HepG2 (cell line): ENCODE measurements at regions not wholly inside any gene's neighbourhood (a gene's known extent, or its start where the extent isn't known, plus 50 kb on each side); places are given as distances from the start of the nearest gene placed in this dataset.

Experiments used
- ATAC-seq: fragments of 200-7000 bp; cut with Tn5 transposase; 3 replicates; pipeline ENCODE4 v1.9.1; 2020; ENCODE audit warnings: mild to moderate bottlenecking, moderate library complexity
- BruUV-seq: library from RNA; stranded (reverse); fragments of 400-500 nt; replicated peaks from 2 replicates; lab custom pipeline; 2021; lab: Mats Ljungman, UMichigan
- CTCF ChIA-PET: fragments of 300-600 bp; formaldehyde crosslinking; extraction: SDS; loops from one replicate; lab custom pipeline; 2021; ENCODE audit warnings: low total read pairs, inconsistent platforms, low intra/inter-chr PET ratio; lab: Yijun Ruan, JAX
- POLR2A ChIA-PET: fragments of 350-600 bp; sonication (Branson Sonifier 250); formaldehyde crosslinking; loops from one replicate; lab custom pipeline; 2020; ENCODE audit warnings: antibody characterized with exemption, inconsistent platforms; lab: Yijun Ruan, JAX
- DNase-seq: peaks from one replicate; pipeline ENCODE4 v3.0.0-alpha.2; 2015; ENCODE audit warnings: low spot score
- FAIRE-seq: peaks from 3 replicates; lab custom pipeline; 2011; peaks lifted over from hg19 to GRCh38; lab: Jason Lieb, UNC
- H2AFZ ChIP-seq: one replicate; pipeline ENCODE4 v1.6.1; 2011; ENCODE audit warnings: low read length, inconsistent platforms
- H3K27ac ChIP-seq: fragments of 300-600 bp; 3 replicates; pipeline ENCODE4 v1.8.0; 2011; ENCODE audit warnings: mixed run types, mild to moderate bottlenecking, mixed read lengths, low read length, inconsistent platforms; ENCODE audit not compliant: insufficient read depth; ENCODE audit errors: extremely low read length
- H3K27me3 ChIP-seq, 2 experiments: fragments of 200-600 bp in 1 of 2; 2 replicates in 1 of 2; 3 replicates in 1 of 2; pipeline versions ENCODE4 v1.6.0 to v1.8.0; 2011; ENCODE audit warnings: low read length in 2 of 2, mild to moderate bottlenecking in 2 of 2, moderate library complexity in 2 of 2, inconsistent platforms in 1 of 2; ENCODE audit not compliant: insufficient read depth in 2 of 2, control insufficient read depth in 1 of 2
- H3K36me3 ChIP-seq, 2 experiments: fragments of 200-600 bp in 1 of 2; replicated peaks in 1 of 2; 2 replicates in 1 of 2; 3 replicates in 1 of 2; pipeline versions ENCODE4 v1.5.1 to v1.8.0; 2011; ENCODE audit warnings: low read length in 2 of 2, inconsistent platforms in 1 of 2; ENCODE audit not compliant: insufficient read depth in 2 of 2, control insufficient read depth in 1 of 2
- H3K4me1 ChIP-seq: 2 replicates; pipeline ENCODE4 v1.5.1; 2012; ENCODE audit warnings: low read length, inconsistent platforms; ENCODE audit not compliant: insufficient read depth
- H3K4me2 ChIP-seq: 2 replicates; pipeline ENCODE4 v1.6.0; 2011; ENCODE audit warnings: low read depth, low read length, inconsistent platforms
- H3K4me3 ChIP-seq, 3 experiments: fragments of 200-600 bp in 1 of 3; sonication (generic), shearing (Covaris generic) in 1 of 3; replicated peaks in 1 of 3; 2 replicates each; pipeline ENCODE4 v1.5.1; 2011 to 2016; ENCODE audit warnings: low read length in 3 of 3, inconsistent platforms in 2 of 3, low read depth in 2 of 3, mild to moderate bottlenecking in 2 of 3, control low read depth in 1 of 3, mixed read lengths in 1 of 3; ENCODE audit not compliant: insufficient read depth in 1 of 3
- H3K79me2 ChIP-seq: one replicate; pipeline ENCODE4 v1.6.1; 2011; ENCODE audit warnings: low read length, inconsistent platforms; ENCODE audit not compliant: insufficient read depth
- H3K9ac ChIP-seq: 2 replicates; pipeline ENCODE4 v1.6.0; 2011; ENCODE audit warnings: mild to moderate bottlenecking, low read depth, low read length, inconsistent platforms; ENCODE audit not compliant: insufficient read depth
- H3K9me3 ChIP-seq: 2 replicates; pipeline ENCODE4 v1.5.1; 2012; ENCODE audit warnings: mild to moderate bottlenecking, low read length
- H4K20me1 ChIP-seq: 2 replicates; pipeline ENCODE4 v1.6.0; 2011; ENCODE audit warnings: inconsistent platforms, mild to moderate bottlenecking, low read length, moderate library complexity; ENCODE audit not compliant: insufficient read depth
- CAMTA2 ChIP-seq: sonication (generic); formaldehyde crosslinking; IDR thresholded peaks from 2 replicates; pipeline ENCODE4 v1.4.0; 2020; ENCODE audit warnings: mild to moderate bottlenecking, missing genetic modification reagents, borderline replicate concordance
- FOSL1 ChIP-seq: sonication (generic); formaldehyde crosslinking; IDR thresholded peaks from 2 replicates; pipeline ENCODE4 v1.9.0; 2021; ENCODE audit warnings: missing genetic modification reagents, borderline replicate concordance
- HDAC1 ChIP-seq: sonication (generic); formaldehyde crosslinking; IDR thresholded peaks from 2 replicates; pipeline ENCODE4 v1.5.1; 2020; ENCODE audit warnings: mild to moderate bottlenecking, missing genetic modification reagents
- JUNB ChIP-seq: sonication (generic); formaldehyde crosslinking; IDR thresholded peaks from 2 replicates; pipeline ENCODE4 v1.8.0; 2022; ENCODE audit warnings: missing genetic modification reagents, mild to moderate bottlenecking, borderline replicate concordance
- KDM2A ChIP-seq: sonication (generic); formaldehyde crosslinking; IDR thresholded peaks from 2 replicates; pipeline ENCODE4 v1.4.0; 2020; ENCODE audit warnings: low read depth, missing genetic modification reagents, borderline replicate concordance
- MXI1 ChIP-seq: IDR thresholded peaks from 3 replicates; pipeline ENCODE4 v1.6.1; 2012; ENCODE audit warnings: low read depth, low read length, inconsistent platforms, borderline replicate concordance
- ZNF20 ChIP-seq: sonication (generic); formaldehyde crosslinking; IDR thresholded peaks from 2 replicates; pipeline ENCODE4 v1.4.0; 2020; ENCODE audit warnings: mild to moderate bottlenecking, moderate library complexity, missing genetic modification reagents
- ZNF230 ChIP-seq: sonication (generic); formaldehyde crosslinking; IDR thresholded peaks from 2 replicates; pipeline ENCODE4 v1.4.0; 2020; ENCODE audit warnings: mild to moderate bottlenecking, missing genetic modification reagents
- ZNF337 ChIP-seq: sonication (generic); formaldehyde crosslinking; IDR thresholded peaks from 2 replicates; pipeline ENCODE4 v1.5.1; 2020; ENCODE audit warnings: missing genetic modification reagents, low read depth, mild to moderate bottlenecking, borderline replicate concordance
- ZNF546 ChIP-seq: sonication (generic); formaldehyde crosslinking; conservative IDR thresholded peaks from 2 replicates; pipeline ENCODE4 v1.8.1; 2023; ENCODE audit warnings: mild to moderate bottlenecking, missing genetic modification reagents
- ZNF674 ChIP-seq: sonication (generic); formaldehyde crosslinking; IDR thresholded peaks from 2 replicates; pipeline ENCODE4 v1.5.0; 2020; ENCODE audit warnings: low read depth, mild to moderate bottlenecking, missing genetic modification reagents
- WGBS: methylation state at CpG from one replicate; pipeline ENCODE4 v1.1.6; 2017; ENCODE audit warnings: low lambda C conversion rate; 5-methylcytosine and 5-hydroxymethylcytosine counted together
- in situ Hi-C: cut with HindIII; loops from 2 replicates; pipeline ENCODE4 v1.10.0; 2017; ENCODE audit warnings: low pct_unique_long_range_greater_than_20kb; ENCODE audit not compliant: extremely low pct_ligation_motif_present
- intact Hi-C: fragments of 100-400 bp; cut with micrococcal nuclease; formaldehyde crosslinking; loops from one replicate; pipeline ENCODE4 v1.10.0; 2022; ENCODE audit not compliant: unreplicated experiment
- TF ChIP-seq, protein P1 (sequence below): sonication (generic); formaldehyde crosslinking; IDR thresholded peaks from 2 replicates; pipeline ENCODE4 v1.4.0; 2020; ENCODE audit warnings: missing genetic modification reagents
- TF ChIP-seq, protein P2 (sequence below), 2 experiments: sonication (generic) in 1 of 2; formaldehyde crosslinking in 1 of 2; IDR thresholded peaks; 2 replicates each; pipeline versions ENCODE4 v1.4.0 to v1.6.1; 2016 to 2020; ENCODE audit warnings: borderline replicate concordance in 1 of 2, low read depth in 1 of 2, mild to moderate bottlenecking in 1 of 2, missing genetic modification reagents in 1 of 2

DNA sequence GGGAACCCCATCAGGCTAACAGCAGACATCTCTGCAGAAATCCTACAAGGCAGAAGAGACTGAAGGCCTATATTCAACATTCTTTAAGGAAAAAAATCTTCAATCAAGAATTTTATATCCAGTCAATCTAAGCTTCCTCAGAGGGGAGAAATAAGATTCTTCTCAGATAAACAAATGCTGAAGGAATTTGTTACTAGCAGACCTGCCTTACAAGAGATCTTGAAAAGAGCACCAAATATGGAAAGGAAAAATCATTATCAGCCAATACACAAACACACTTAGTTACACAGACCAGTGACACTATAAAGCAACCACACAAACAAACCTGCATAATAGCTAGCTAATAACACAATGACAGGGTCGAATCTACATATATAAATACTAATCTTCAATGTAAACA, 96.5 kb downstream of the SUCLG1 start:
- Histone ChIP-seq H3K4me2 (no peak overlapping the region), H3K9ac (no peak overlapping the region), H3K79me2 (no peaks in the 10 kb centered on the region), H2AFZ (no peak overlapping the region), H3K36me3 (no peaks in the 10 kb centered on the region), H3K27me3 (no peaks in the 10 kb centered on the region; a peak in 1 of 5 replicates), H3K4me3 (no peak overlapping the region), H3K9me3 (peaks cover 13% of the 10 kb centered on the region), H3K27ac (no peak overlapping the region), H4K20me1 (no peaks in the 10 kb centered on the region), H3K4me1 (no peaks in the 10 kb centered on the region)
- 0% methylated on average over 1 of the region's 1 CpG for WGBS
- FAIRE-seq (no peak), DNase-seq (no peak), ATAC-seq (no peak)
- TF ChIP-seq ZNF337, result peak; percentile 55; the same call in 1 of the 2 replicates
- TF ChIP-seq, protein P1, sequence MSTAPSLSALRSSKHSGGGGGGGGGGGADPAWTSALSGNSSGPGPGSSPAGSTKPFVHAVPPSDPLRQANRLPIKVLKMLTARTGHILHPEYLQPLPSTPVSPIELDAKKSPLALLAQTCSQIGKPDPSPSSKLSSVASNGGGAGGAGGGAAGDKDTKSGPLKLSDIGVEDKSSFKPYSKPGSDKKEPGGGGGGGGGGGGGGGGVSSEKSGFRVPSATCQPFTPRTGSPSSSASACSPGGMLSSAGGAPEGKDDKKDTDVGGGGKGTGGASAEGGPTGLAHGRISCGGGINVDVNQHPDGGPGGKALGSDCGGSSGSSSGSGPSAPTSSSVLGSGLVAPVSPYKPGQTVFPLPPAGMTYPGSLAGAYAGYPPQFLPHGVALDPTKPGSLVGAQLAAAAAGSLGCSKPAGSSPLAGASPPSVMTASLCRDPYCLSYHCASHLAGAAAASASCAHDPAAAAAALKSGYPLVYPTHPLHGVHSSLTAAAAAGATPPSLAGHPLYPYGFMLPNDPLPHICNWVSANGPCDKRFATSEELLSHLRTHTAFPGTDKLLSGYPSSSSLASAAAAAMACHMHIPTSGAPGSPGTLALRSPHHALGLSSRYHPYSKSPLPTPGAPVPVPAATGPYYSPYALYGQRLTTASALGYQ, result no peak
- CTCF ChIA-PET, result no interaction called here
- intact Hi-C loops, result no loop called here
- POLR2A ChIA-PET, result no interaction called here
- BruUV-seq, result no TSS peak
- in situ Hi-C loops, result no loop called here

DNA sequence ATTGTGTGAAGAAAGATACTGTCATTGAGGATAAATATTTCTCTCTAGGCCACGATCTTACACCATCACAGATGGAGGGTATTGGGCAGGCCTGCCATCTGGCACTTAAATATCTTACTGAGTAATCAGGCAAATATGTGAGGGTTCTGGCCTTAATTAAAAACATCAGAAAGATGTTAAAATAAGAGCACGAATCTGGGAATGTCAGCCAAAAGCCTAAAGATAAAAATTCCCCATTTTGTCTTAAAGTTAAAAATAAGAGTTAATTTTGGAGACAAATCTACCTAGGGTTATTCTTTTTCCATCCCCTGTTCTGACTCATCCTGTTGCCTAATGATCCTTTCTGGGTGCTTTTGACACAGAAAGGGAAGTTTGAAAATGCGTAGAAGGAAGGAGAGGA, 121.0 kb downstream of the SUCLG1 start:
- no peaks in the 10 kb centered on the region for H4K20me1 ChIP-seq
- ATAC-seq, result no peak
- H3K36me3 ChIP-seq, result no peaks in the 10 kb centered on the region
- FAIRE-seq, result no peak
- no peak overlapping the region for H2AFZ ChIP-seq
- no peak overlapping the region for H3K4me2 ChIP-seq
- no peak overlapping the region for H3K4me3 ChIP-seq
- H3K79me2 ChIP-seq, result no peaks in the 10 kb centered on the region
- no peaks in the 10 kb centered on the region for H3K9me3 ChIP-seq
- TF ChIP-seq, protein P2, sequence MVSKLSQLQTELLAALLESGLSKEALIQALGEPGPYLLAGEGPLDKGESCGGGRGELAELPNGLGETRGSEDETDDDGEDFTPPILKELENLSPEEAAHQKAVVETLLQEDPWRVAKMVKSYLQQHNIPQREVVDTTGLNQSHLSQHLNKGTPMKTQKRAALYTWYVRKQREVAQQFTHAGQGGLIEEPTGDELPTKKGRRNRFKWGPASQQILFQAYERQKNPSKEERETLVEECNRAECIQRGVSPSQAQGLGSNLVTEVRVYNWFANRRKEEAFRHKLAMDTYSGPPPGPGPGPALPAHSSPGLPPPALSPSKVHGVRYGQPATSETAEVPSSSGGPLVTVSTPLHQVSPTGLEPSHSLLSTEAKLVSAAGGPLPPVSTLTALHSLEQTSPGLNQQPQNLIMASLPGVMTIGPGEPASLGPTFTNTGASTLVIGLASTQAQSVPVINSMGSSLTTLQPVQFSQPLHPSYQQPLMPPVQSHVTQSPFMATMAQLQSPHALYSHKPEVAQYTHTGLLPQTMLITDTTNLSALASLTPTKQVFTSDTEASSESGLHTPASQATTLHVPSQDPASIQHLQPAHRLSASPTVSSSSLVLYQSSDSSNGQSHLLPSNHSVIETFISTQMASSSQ (IDR thresholded peaks at IDR 0.05; ENCODE audit: low read depth), result no peak
- TF ChIP-seq, protein P2 (CRISPR knock-in tag; IDR thresholded peaks at IDR 0.05; ENCODE audit: borderline replicate concordance), result no peak
- no peak for TF ChIP-seq JUNB (CRISPR knock-in tag)
- no peak for TF ChIP-seq ZNF674
- TF ChIP-seq ZNF20 (CRISPR knock-in tag), result no peak
- no peak for TF ChIP-seq FOSL1 (CRISPR knock-in tag)
- no peak for TF ChIP-seq KDM2A (CRISPR knock-in tag)
- TF ChIP-seq ZNF230, result no peak
- TF ChIP-seq CAMTA2 (CRISPR knock-in tag), result no peak
- TF ChIP-seq ZNF546 (CRISPR knock-in tag), result no peak
- TF ChIP-seq HDAC1 (CRISPR knock-in tag), result no peak
- TF ChIP-seq MXI1, result no peak
- TF ChIP-seq, all 625 proteins: peak for 0
- no peak overlapping the region for H3K9ac ChIP-seq
- no peak for DNase-seq
- intact Hi-C loops (no loop called here), in situ Hi-C loops (no loop called here)
- H3K4me1 ChIP-seq, result no peaks in the 10 kb centered on the region
- POLR2A ChIA-PET, result no interaction called here
- H3K27ac ChIP-seq, result no peak overlapping the region
- 3% methylated on average over 3 of the region's 3 CpGs for WGBS
- BruUV-seq, result no TSS peak
- no peaks in the 10 kb centered on the region for H3K27me3 ChIP-seq
- CTCF ChIA-PET, result no interaction called here
